Panc1 (cell line): ENCODE measurements at regions not wholly inside any gene's neighbourhood (a gene's known extent, or its start where the extent isn't known, plus 50 kb on each side); places are given as distances from the start of the nearest gene placed in this dataset.

ENCODE experiments used
- ATAC-seq: fragments of 200-7000 bp; cut with Tn5 transposase; 2 replicates; pipeline ENCODE4 v1.9.1; 2020; ENCODE audit warnings: mild to moderate bottlenecking, moderate library complexity
- BruUV-seq: library from RNA; stranded (reverse); fragments of 400-500 nt; replicated peaks from 2 replicates; lab custom pipeline; 2021; lab: Mats Ljungman, UMichigan
- CTCF ChIA-PET: fragments of 300-600 bp; sonication (Branson Sonifier 250); formaldehyde crosslinking; loops from one replicate; lab custom pipeline; 2022; ENCODE audit warnings: antibody characterized with exemption; lab: Charles Lee
- POLR2A ChIA-PET: fragments of 300-600 bp; sonication (Branson Sonifier 250); formaldehyde crosslinking; loops from one replicate; lab custom pipeline; 2022; ENCODE audit warnings: antibody characterized with exemption; lab: Charles Lee
- DNase-seq: peaks from one replicate; pipeline ENCODE4 v3.0.0-alpha.2; 2010; ENCODE audit warnings: low read depth, low spot score
- H3K27ac ChIP-seq: 2 replicates; pipeline ENCODE4 v1.5.1; 2011; ENCODE audit warnings: mild to moderate bottlenecking, low read length, inconsistent platforms
- H3K27me3 ChIP-seq: fragments of 200-500 bp; sonication (Bioruptor generic); 2 replicates; pipeline ENCODE4 v1.6.0; 2014; ENCODE audit warnings: low read length, inconsistent platforms; ENCODE audit not compliant: control insufficient read depth, insufficient read depth
- H3K36me3 ChIP-seq: fragments of 200-500 bp; sonication (Bioruptor generic); 2 replicates; pipeline ENCODE4 v1.5.1; 2014; ENCODE audit warnings: inconsistent platforms, mild to moderate bottlenecking, low read length, moderate library complexity; ENCODE audit not compliant: control insufficient read depth, insufficient read depth
- H3K4me1 ChIP-seq: 2 replicates; pipeline ENCODE4 v1.5.1; 2011; ENCODE audit warnings: inconsistent platforms, mild to moderate bottlenecking, low read length, moderate library complexity; ENCODE audit not compliant: control insufficient read depth, insufficient read depth
- H3K4me3 ChIP-seq, 2 experiments: 2 replicates each; pipeline ENCODE4 v1.5.1; 2011 to 2012; ENCODE audit warnings: low read depth in 2 of 2, low read length in 2 of 2, mild to moderate bottlenecking in 2 of 2, inconsistent platforms in 1 of 2, moderate library complexity in 1 of 2
- H3K9me3 ChIP-seq: fragments of 200-500 bp; sonication (Bioruptor generic); 2 replicates; pipeline ENCODE4 v1.5.1; 2014; ENCODE audit warnings: low read depth, mild to moderate bottlenecking, inconsistent platforms, low read length, moderate library complexity; ENCODE audit not compliant: control insufficient read depth, insufficient read depth
- CTCF ChIP-seq: fragments of 450-650 bp; IDR thresholded peaks from 2 replicates; pipeline ENCODE4 v1.5.1; 2017; ENCODE audit warnings: mild to moderate bottlenecking
- POLR2AphosphoS5 ChIP-seq: IDR thresholded peaks from 2 replicates; pipeline ENCODE4 v1.6.1; 2012; ENCODE audit warnings: mild to moderate bottlenecking, low read depth, low read length, moderate library complexity
- REST ChIP-seq, 2 experiments: IDR thresholded peaks; 2 replicates each; pipeline ENCODE4 v1.6.1; 2011 to 2012; ENCODE audit warnings: low read depth in 2 of 2, control low read depth in 1 of 2, low read length in 1 of 2, mild to moderate bottlenecking in 1 of 2, moderate library complexity in 1 of 2; ENCODE audit not compliant: insufficient read depth in 1 of 2
- SIN3A ChIP-seq: IDR thresholded peaks from 2 replicates; pipeline ENCODE4 v1.6.1; 2012; ENCODE audit warnings: low read depth, mild to moderate bottlenecking, low read length, moderate library complexity, borderline replicate concordance; ENCODE audit not compliant: insufficient read depth
- TCF7L2 ChIP-seq: IDR thresholded peaks from 2 replicates; pipeline ENCODE4 v1.6.1; 2011; ENCODE audit warnings: mild to moderate bottlenecking, low read depth, low read length, inconsistent platforms
- in situ Hi-C: cut with HindIII; loops from 2 replicates; pipeline ENCODE4 v1.10.0; 2016; ENCODE audit warnings: low sequenced_read_pairs, low pct_unique_long_range_greater_than_20kb
- intact Hi-C: fragments of 100-400 bp; cut with micrococcal nuclease; formaldehyde crosslinking; loops from one replicate; pipeline ENCODE4 v1.10.0; 2022; ENCODE audit not compliant: unreplicated experiment

GRCh38 chr12:93167331-93167730 is 210.4 kb upstream of the NUDT4 start:
- ChIA-PET POLR2A (no interaction called here), CTCF (no interaction called here)
- Histone ChIP-seq H3K27ac (no peak overlapping the region), H3K4me3 (no peak overlapping the region), H3K27me3 (peaks cover 8% of the 10 kb centered on the region; the same call in 1 of the 2 replicates), H3K4me1 (no peaks in the 10 kb centered on the region; the same call in 1 of the 2 replicates), H3K36me3 (no peaks in the 10 kb centered on the region), H3K9me3 (no peaks in the 10 kb centered on the region)
- DNase-seq = no peak
- no TSS peak for BruUV-seq
- ATAC-seq = no peak
- TF ChIP-seq CTCF = no peak
- no peak for TF ChIP-seq TCF7L2
- TF ChIP-seq POLR2AphosphoS5 = no peak
- no peak for TF ChIP-seq SIN3A
- no peak for TF ChIP-seq REST (IDR thresholded peaks at IDR 0.05; ENCODE audit: insufficient read depth in 1 of 2, low read depth in 2 of 2, low read length in 1 of 2)
- in situ Hi-C loops (no loop called here), intact Hi-C loops (no loop called here)

- intact Hi-C loops = no loop called here
- no TSS peak for BruUV-seq
- DNase-seq (no peak), ATAC-seq (0 out of 2 replicates have a peak, but pooled peaks have one; percentile 64)
- POLR2A ChIA-PET = no interaction called here
- in situ Hi-C loops = no loop called here
- no peaks in the 10 kb centered on the region for H3K36me3 ChIP-seq
- CTCF ChIA-PET = no interaction called here
- H3K4me3 ChIP-seq = peak overlapping the region; percentile 42 to 65
- H3K27ac ChIP-seq = peak overlapping the region; percentile 44; the same call in 1 of the 2 replicates
- no peaks in the 10 kb centered on the region; the same call in 1 of the 2 replicates for H3K4me1 ChIP-seq
- TF ChIP-seq SIN3A (no peak), CTCF (no peak), REST (IDR thresholded peaks at IDR 0.05; ENCODE audit: insufficient read depth in 1 of 2, low read depth in 2 of 2, low read length in 1 of 2) (no peak)
- H3K27me3 ChIP-seq = peaks cover 8% of the 10 kb centered on the region; the same call in 1 of the 2 replicates
- H3K9me3 ChIP-seq = no peaks in the 10 kb centered on the region
These were observed 209.8 kb upstream of the NUDT4 start for GRCh38 chr12:93167841-93168492.
